Loucy (cell line): ENCODE measurements at regions not wholly inside any gene's neighbourhood (a gene's known extent, or its start where the extent isn't known, plus 50 kb on each side); places are given as distances from the start of the nearest gene placed in this dataset.

ENCODE experiments used
- H2AFZ ChIP-seq: fragments of 200-600 bp; sonication (generic); 2 replicates; pipeline ENCODE4 v1.6.0; 2016; ENCODE audit warnings: antibody characterized with exemption, mild to moderate bottlenecking, low read length, moderate library complexity
- H3F3A ChIP-seq: fragments of 200-600 bp; 2 replicates; pipeline ENCODE4 v1.6.0; 2016; ENCODE audit warnings: antibody characterized with exemption, low read depth, mild to moderate bottlenecking
- H3K27me3 ChIP-seq: fragments of 200-600 bp; sonication (generic); 2 replicates; pipeline ENCODE4 v1.6.1; 2014; ENCODE audit warnings: low read length, mild to moderate bottlenecking; ENCODE audit not compliant: insufficient read depth, poor library complexity, severe bottlenecking
- H3K36me3 ChIP-seq: fragments of 200-600 bp; sonication (generic); 2 replicates; pipeline ENCODE4 v1.6.1; 2016; ENCODE audit warnings: low read length; ENCODE audit not compliant: insufficient read depth
- H3K4me1 ChIP-seq: fragments of 200-600 bp; sonication (generic); 2 replicates; pipeline ENCODE4 v1.5.1; 2014; ENCODE audit warnings: low read length, mild to moderate bottlenecking; ENCODE audit not compliant: insufficient read depth, poor library complexity, severe bottlenecking
- H3K4me2 ChIP-seq: fragments of 200-600 bp; sonication (generic); 2 replicates; pipeline ENCODE4 v1.6.0; 2014; ENCODE audit warnings: antibody characterized with exemption, low read length, low read depth, mild to moderate bottlenecking; ENCODE audit not compliant: poor library complexity, severe bottlenecking
- H3K4me3 ChIP-seq: fragments of 200-600 bp; sonication (generic); 2 replicates; pipeline ENCODE4 v1.5.1; 2014; ENCODE audit warnings: low read length, mild to moderate bottlenecking, mixed read lengths; ENCODE audit not compliant: poor library complexity, severe bottlenecking
- H3K79me2 ChIP-seq: fragments of 200-600 bp; sonication (generic); 2 replicates; pipeline ENCODE4 v1.6.1; 2014; ENCODE audit warnings: low read length; ENCODE audit not compliant: insufficient read depth
- H3K9ac ChIP-seq: fragments of 200-600 bp; sonication (generic); 2 replicates; pipeline ENCODE4 v1.6.0; 2014; ENCODE audit warnings: mild to moderate bottlenecking, low read depth, low read length, moderate library complexity; ENCODE audit not compliant: poor library complexity, severe bottlenecking
- H3K9me2 ChIP-seq: fragments of 200-600 bp; sonication (generic); replicated peaks from 2 replicates; pipeline ENCODE4 v1.6.1; 2016; ENCODE audit warnings: low read depth, low read length, mixed read lengths
- H3K9me3 ChIP-seq: fragments of 200-600 bp; sonication (generic); 2 replicates; pipeline ENCODE4 v1.6.1; 2014; ENCODE audit warnings: mild to moderate bottlenecking, antibody characterized with exemption, low read length, low read depth; ENCODE audit not compliant: insufficient read depth
- H4K20me1 ChIP-seq: fragments of 200-600 bp; sonication (generic); 2 replicates; pipeline ENCODE4 v1.6.0; 2014; ENCODE audit warnings: antibody characterized with exemption, low read length, mild to moderate bottlenecking; ENCODE audit not compliant: insufficient read depth, poor library complexity, severe bottlenecking
- EZH2phosphoT487 ChIP-seq: fragments of 200-600 bp; IDR thresholded peaks from 2 replicates; pipeline ENCODE4 v1.6.1; 2018; ENCODE audit warnings: antibody characterized with exemption, mild to moderate bottlenecking, moderate library complexity, borderline replicate concordance
- TF ChIP-seq, protein P1 (sequence below): fragments of 200-600 bp; sonication (generic); conservative IDR thresholded peaks from 2 replicates; pipeline ENCODE4 v1.5.1; 2014; ENCODE audit warnings: mild to moderate bottlenecking, antibody characterized with exemption, low read length

DNA sequence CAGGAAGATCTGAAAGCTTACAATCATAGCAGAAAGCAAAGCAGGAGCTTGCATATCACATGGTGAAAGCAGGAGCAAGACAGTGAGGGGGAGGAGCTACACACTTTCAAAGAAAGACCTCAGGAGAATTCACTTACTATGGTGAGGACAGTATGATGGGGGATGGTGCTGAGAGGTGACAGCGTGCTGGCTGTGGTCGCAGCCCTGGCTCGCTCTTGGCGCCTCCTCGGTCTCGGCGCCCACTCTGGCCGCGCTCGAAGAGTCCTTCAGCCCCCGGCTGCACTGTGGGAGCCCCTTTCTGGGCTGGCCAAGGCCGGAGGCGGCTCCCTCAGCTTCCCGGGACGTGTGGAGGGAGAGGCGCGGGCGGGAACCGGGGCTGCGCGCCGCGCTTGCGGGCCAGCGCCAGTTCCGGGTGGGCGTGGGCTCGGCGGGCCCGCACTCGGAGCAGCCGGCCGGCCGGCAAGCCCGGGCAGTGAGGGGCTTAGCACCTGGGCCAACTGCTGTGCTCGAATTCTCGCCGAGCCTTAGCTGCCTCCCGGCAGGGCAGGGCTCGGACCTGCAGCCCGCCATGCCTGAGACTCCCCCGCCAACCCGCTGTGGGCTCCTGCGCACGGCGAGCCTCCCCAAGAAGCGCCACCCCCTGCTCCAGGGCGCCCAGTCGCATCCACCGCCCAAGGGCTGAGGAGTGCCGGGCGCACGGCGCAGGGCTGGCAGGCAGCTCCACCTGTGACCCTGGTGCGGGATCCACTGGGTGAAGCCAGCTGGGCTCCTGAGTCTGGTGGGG is 131.9 kb upstream of the SPATS2L start:
- Histone ChIP-seq H2AFZ (no peak overlapping the region), H3K9me2 (no peaks in the 10 kb centered on the region), H3K36me3 (no peaks in the 10 kb centered on the region), H3K79me2 (no peaks in the 10 kb centered on the region), H4K20me1 (no peaks in the 10 kb centered on the region), H3K9me3 (no peaks in the 10 kb centered on the region), H3K4me3 (no peak overlapping the region), H3K4me2 (no peak overlapping the region), H3F3A (no peaks in the 10 kb centered on the region), H3K9ac (no peak overlapping the region), H3K27me3 (no peaks in the 10 kb centered on the region), H3K4me1 (no peaks in the 10 kb centered on the region)
- TF ChIP-seq, protein P1, sequence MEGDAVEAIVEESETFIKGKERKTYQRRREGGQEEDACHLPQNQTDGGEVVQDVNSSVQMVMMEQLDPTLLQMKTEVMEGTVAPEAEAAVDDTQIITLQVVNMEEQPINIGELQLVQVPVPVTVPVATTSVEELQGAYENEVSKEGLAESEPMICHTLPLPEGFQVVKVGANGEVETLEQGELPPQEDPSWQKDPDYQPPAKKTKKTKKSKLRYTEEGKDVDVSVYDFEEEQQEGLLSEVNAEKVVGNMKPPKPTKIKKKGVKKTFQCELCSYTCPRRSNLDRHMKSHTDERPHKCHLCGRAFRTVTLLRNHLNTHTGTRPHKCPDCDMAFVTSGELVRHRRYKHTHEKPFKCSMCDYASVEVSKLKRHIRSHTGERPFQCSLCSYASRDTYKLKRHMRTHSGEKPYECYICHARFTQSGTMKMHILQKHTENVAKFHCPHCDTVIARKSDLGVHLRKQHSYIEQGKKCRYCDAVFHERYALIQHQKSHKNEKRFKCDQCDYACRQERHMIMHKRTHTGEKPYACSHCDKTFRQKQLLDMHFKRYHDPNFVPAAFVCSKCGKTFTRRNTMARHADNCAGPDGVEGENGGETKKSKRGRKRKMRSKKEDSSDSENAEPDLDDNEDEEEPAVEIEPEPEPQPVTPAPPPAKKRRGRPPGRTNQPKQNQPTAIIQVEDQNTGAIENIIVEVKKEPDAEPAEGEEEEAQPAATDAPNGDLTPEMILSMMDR: no peak
- TF ChIP-seq EZH2phosphoT487: no peak

DNA sequence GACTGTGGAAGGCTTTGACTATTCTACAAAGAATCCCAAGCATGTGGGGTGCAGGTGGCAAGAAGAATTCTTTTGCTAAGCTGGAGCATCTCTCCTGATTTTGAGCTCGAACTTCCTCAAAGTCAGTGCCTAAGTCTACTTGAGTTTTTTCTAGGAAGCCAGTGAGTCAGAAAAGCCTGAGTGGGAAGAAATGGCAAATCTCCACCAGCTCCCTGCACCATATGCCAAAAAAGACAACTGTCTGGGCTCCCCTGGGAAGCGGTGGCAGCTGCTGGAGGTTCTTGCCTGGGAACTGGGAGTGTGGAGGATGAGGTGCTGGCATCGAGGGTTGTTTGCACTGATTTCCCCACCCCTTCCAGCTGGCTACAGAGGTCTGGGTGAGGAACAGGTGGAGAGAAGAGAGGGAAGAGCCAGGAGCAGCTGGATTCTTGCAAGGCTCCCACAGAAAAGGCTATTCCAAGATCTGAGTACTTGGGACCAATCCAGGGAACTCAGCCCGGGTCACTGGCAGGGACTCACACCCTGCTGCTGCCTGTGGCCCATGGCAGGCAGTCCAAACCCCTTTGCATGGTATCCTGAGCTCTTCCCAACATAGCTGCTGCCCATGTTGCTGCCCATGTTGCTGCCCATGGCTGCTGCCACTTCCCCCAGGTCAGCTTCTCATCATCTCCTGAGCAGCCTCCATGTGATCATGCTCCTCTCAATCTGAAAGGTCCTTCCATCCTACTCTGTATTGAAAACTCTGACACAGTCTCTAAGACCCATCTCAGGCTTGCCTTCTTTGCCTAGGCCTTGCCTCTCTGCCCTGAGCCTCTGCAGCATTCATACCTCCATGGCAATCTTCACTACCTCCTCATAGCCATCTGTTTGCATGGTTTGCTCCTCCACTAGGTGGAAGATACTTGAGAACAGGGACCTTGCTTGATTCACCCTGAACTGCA is 128.3 kb upstream of the SPATS2L start:
- H3K4me3 ChIP-seq: no peak overlapping the region
- no peak overlapping the region for H2AFZ ChIP-seq
- no peaks in the 10 kb centered on the region for H3K9me3 ChIP-seq
- H3K4me1 ChIP-seq: no peaks in the 10 kb centered on the region
- no peak overlapping the region for H3K9ac ChIP-seq
- H3K4me2 ChIP-seq: no peak overlapping the region
- no peaks in the 10 kb centered on the region for H4K20me1 ChIP-seq
- H3F3A ChIP-seq: no peaks in the 10 kb centered on the region
- H3K9me2 ChIP-seq: no peaks in the 10 kb centered on the region
- H3K27me3 ChIP-seq: no peaks in the 10 kb centered on the region
- TF ChIP-seq, protein P1: no peak
- no peak for TF ChIP-seq EZH2phosphoT487
- H3K79me2 ChIP-seq: no peaks in the 10 kb centered on the region
- H3K36me3 ChIP-seq: no peaks in the 10 kb centered on the region

DNA sequence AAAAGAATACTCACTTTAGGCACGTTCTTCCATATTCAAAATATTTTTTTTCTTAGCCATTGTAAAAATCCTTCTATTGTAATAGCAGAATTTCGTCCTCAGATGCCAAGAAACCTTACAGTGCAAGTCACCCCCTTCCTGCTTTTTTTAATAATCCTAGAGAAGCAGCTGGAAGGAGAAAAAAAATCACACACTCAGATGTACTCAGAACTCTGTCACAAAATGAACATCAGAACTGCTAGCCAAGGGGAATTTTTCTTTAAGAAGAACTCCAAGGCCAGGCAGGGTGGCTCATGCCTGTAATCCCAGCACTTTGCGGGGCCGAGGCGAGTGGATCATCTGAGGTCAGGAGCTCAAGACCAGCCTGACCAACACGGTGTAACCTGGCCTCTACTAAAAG is 127.3 kb upstream of the SPATS2L start:
- no peaks in the 10 kb centered on the region for H3K79me2 ChIP-seq
- TF ChIP-seq, protein P1: no peak
- no peak for TF ChIP-seq EZH2phosphoT487
- no peaks in the 10 kb centered on the region for H3K36me3 ChIP-seq
- no peaks in the 10 kb centered on the region for H3K27me3 ChIP-seq
- H3K4me3 ChIP-seq: no peak overlapping the region
- H3K9me3 ChIP-seq: no peaks in the 10 kb centered on the region
- H4K20me1 ChIP-seq: no peaks in the 10 kb centered on the region
- H3F3A ChIP-seq: no peaks in the 10 kb centered on the region
- H3K9me2 ChIP-seq: no peaks in the 10 kb centered on the region
- no peak overlapping the region for H2AFZ ChIP-seq
- H3K4me1 ChIP-seq: no peaks in the 10 kb centered on the region
- H3K4me2 ChIP-seq: no peak overlapping the region
- no peak overlapping the region for H3K9ac ChIP-seq
